Suprapubic skin (tissue), 4 donors: ENCODE measurements at regions not wholly inside any gene's neighbourhood (a gene's known extent, or its start where the extent isn't known, plus 50 kb on each side); places are given as distances from the start of the nearest gene placed in this dataset.

Experiments
- CTCF ChIP-seq, 2 donors: fragments of 200-600 bp in 1 of 2; fragments of 450-650 bp in 1 of 2; sonication (generic) in 1 of 2; IDR thresholded peaks; one replicate each; pipeline ENCODE4 v1.5.1; 2016 to 2019; ENCODE audit warnings: antibody characterized with exemption in 2 of 2, mild to moderate bottlenecking in 1 of 2, moderate library complexity in 1 of 2
- POLR2A ChIP-seq, 2 donors: fragments of 450-650 bp; IDR thresholded peaks; one replicate each; pipeline ENCODE4 v1.6.1; 2017; ENCODE audit warnings: antibody characterized with exemption in 2 of 2, mild to moderate bottlenecking in 2 of 2, moderate library complexity in 2 of 2
- POLR2AphosphoS5 ChIP-seq, 3 donors: sonication (generic); formaldehyde crosslinking; IDR thresholded peaks; one replicate each; pipeline ENCODE4 v1.6.1; 2017; ENCODE audit warnings: antibody characterized with exemption in 3 of 3

GRCh38 chr4:158099686-158100085 is 73.1 kb downstream of the GASK1B start:
- TF ChIP-seq POLR2A (IDR thresholded peaks at IDR 0.05), result no peak
- no peak for TF ChIP-seq CTCF (IDR thresholded peaks at IDR 0.05)
- TF ChIP-seq POLR2AphosphoS5 (IDR thresholded peaks at IDR 0.05), result no peak
